SK-N-MC (cell line): ENCODE measurements at regions not wholly inside any gene's neighbourhood (a gene's known extent, or its start where the extent isn't known, plus 50 kb on each side); places are given as distances from the start of the nearest gene placed in this dataset.

ENCODE experiments used
- EZH2 ChIP-seq: fragments of 200-600 bp; sonication (generic); IDR thresholded peaks from one replicate; pipeline ENCODE4 v1.6.1; 2017; ENCODE audit warnings: antibody characterized with exemption
- POLR2AphosphoS5 ChIP-seq: IDR thresholded peaks from 2 replicates; pipeline ENCODE4 v1.6.1; 2012; ENCODE audit warnings: mild to moderate bottlenecking, low read depth, low read length, borderline replicate concordance

- TF ChIP-seq EZH2, result no peak
- TF ChIP-seq POLR2AphosphoS5, result no peak
Measured at GRCh38 chr11:91935120-91935519, 289.5 kb upstream of the FAT3 start.
